GM21576 (cell line): ENCODE measurements at regions not wholly inside any gene's neighbourhood (a gene's known extent, or its start where the extent isn't known, plus 50 kb on each side); places are given as distances from the start of the nearest gene placed in this dataset.

Source experiments
- ATAC-seq: cut with Tn5 transposase; IDR thresholded peaks from one replicate; pipeline ENCODE4 v1.9.1; 2021; ENCODE audit warnings: mild to moderate bottlenecking, moderate library complexity; ENCODE audit not compliant: unreplicated experiment

DNA sequence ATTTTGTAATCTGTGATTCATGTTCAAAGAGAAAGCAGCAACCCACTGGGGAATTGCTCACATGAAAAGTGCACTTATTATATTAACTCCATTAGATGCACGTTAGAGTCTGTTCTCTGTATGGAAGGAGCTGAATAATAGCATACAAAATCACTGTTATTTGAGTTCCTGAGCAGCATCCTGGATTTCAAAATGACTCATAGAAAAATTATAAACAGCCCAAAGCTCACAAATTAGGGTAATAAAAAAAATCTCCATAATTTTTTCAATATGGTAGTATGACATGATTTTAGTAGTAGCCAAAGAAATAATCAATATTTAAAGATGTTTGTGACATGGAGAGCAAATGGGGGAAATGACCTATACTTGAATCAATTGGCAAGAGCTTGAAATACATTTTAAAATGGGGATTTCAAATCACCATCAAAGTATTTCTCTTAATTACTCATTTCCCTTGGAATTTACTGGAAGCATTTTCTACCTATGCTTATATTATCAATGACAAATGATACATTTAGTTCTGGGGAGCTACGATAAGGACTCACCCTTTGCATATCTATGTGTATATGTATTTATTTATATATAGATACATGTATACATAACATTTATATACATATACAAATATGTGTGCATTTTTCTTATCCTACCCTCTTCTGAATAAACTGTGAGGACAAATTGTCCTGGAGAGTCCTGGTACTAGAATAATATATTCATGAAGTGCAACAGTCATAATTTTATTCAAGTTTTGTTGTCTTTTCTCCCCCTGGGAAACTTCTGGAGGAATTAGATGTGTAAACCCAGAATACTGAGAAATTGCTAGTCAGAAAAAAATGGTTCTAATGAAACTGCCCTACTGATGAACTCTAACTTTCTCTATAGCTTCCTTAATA, 116.3 kb downstream of the RPL22L1 start:
- no peak for ATAC-seq

- no peak for ATAC-seq
These were observed 117.3 kb downstream of the RPL22L1 start for GRCh38 chr3:170752571-170753155.

- no peak for ATAC-seq
These were observed 118.1 kb downstream of the RPL22L1 start for GRCh38 chr3:170751899-170752293.

- no peak for ATAC-seq
These were observed 118.7 kb downstream of the RPL22L1 start for GRCh38 chr3:170751083-170751898.

GRCh38 chr3:170750478-170750830, 119.5 kb downstream of the RPL22L1 start:
- no peak for ATAC-seq

GRCh38 chr3:170749765-170750477, 120.1 kb downstream of the RPL22L1 start:
- ATAC-seq = no peak

GRCh38 chr3:170749185-170749584, 120.8 kb downstream of the RPL22L1 start:
- no peak for ATAC-seq

DNA sequence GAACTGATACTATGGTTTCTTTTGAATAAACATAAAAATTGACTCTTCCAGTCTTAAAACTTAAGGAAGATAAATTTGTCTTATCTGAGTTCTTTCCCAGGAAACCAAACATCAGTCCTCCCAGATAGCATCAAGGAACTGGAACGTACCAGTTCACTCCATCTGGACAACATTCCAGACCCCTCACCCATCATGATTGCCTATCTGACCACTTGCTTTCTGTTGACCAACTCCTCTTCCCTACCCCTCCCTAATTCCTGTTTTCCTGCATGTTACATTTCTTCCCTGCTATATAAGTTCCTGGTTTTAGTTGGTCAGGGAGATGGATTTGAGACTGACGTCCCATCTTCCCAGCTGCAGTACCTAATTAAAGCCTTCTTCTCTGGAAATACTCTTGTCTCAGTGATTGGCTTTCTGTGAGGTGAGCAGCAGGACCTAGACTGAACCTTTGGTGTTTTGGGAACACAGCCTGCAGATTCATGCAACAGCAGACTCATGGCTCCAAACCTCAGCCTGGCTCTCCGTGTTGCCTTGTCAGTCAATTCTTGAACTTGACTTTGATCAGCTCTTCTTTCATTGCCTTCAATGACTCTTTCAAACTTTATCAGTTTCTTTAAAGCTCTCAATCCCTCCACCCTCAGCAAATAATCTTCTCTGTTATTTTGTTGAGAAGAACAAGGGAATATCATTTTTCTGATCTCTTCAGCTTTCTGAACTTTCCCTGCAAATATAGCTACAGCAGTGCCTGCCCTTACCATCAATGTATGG, 123.6 kb downstream of the RPL22L1 start:
- no peak for ATAC-seq

DNA sequence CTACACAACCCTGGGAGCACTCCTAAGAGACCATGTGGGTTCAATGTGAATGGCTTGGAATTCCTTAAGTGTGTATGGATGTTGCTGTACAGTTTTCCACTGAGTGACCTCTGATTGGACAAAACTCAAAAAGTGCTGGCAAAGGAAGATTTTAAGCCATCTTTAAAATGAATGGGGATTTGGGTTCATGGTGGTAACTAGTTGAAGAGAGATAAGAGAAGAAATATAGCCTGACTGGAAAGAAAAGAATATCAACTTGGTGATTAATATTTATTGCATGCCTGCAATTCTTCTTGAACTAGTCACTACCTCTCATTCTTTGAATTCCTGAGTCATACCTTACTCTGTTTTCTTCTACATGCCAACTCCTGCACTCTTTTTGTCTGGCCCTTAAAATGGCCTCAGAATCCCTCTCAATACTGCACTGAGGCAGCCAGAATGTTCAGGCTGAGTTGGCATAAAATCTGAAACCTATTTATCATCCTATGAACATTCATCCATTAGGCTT, 124.7 kb downstream of the RPL22L1 start:
- no peak for ATAC-seq

DNA sequence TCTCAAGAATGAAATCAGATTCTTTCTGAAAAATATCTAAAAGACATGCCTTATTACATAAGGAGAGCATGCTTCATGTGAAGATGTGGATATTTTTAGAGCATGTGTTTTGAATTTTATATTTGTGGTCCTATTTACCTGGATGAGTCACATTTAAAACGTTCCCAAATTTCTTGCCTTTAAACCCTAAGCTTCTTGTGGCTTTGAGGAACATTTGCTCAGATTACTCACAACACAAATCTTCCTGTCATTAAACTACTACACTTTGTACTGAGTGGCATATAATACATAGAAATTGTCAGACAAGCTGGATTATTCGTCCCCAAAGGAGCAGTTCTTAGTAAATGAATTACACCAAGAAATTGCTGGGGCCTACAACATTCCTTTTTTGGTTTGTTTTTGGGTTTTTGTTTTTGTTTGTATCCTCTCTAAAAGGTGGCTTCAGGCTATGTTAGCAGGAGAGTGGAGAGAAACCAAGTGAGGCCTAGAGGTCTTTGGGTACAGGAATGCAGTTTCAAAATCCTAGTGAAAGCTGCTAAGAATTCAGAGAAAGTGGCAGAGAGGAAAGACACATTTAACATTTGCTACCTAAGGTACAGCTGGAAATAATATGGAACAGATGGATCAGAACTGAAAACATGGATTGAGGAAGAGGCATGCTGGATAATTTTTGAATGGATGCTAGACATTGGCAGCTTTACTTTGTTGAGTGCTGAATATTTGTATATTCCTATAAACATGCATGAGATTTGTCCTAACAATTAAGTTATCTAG, 128.1 kb downstream of the RPL22L1 start:
- ATAC-seq = no peak

DNA sequence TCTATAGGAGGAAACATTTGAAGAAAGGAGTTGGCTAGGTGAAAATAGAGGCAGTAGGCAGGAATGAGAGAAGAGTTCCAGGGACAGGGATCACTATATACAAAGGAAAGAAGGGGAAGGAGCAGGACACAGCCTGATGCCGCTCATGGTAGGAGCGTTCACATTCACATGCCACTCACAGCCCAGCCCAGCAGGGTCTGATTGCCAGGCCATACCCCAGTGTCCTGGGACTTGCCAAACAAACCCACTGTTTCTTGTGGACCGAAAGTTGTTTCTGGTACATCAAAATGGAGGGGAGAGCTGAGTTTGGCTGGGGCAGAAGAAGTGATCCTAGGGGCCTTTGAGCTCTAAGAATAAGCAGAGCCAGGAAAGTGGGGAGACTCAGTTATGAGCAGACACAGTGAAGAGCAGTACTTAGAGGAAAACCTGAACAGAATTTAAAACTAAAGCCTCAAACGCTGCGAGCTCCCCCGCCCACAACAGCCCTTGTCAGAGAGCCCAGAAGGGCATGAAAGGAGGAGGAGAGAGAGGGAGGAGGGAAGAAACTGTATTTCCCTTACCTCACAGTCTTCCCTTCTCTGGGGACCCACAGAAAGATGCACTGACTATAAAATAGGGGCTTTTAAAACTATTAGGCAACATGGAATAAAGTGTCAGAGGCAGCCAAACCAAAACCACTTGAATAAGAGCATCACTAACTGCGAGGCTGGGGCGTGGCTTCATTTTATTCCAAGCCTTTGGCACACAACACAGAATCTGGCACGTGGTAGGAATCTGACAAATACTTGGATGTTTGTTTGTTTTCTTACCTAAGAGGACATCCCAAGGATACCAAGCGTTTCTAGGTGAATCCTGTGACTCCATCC, 129.0 kb downstream of the RPL22L1 start:
- no peak for ATAC-seq

DNA sequence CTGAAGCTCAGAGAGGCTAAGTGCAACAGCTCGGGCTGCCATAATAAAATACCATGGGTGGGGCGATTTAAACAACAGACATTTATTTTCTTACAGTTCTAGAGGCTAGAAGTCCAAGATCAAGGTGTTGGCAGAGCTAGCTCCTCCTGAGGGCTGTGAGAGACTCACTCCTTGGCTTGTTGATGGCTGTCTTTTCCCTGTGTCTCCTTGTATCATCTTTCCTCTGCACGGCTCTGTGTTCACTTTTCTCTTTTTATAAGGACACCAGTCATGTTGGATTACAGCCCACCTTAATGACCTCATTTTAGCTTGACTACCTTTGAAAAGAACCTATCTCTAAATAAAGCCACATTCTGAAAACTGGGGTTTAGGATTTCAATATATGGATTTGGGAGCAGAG, 129.7 kb downstream of the RPL22L1 start:
- no peak for ATAC-seq

DNA sequence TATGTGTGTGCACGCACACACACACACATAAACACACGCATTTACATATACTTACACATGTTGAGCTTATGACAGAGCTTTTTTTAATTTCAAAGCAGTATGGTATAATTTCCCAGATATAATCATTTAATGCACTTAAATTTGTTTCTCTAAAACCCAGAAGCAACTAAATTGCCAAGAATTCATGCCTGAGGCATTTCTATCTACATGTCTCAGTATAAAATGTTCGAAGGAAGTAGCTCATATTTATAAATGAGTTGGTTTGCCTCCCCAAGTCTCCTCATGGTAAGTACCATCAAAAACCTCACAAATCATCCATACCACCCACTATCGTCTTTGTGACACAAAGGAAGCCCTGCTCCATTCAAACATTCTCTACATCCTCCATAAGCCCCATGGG, 130.6 kb downstream of the RPL22L1 start:
- no peak for ATAC-seq

DNA sequence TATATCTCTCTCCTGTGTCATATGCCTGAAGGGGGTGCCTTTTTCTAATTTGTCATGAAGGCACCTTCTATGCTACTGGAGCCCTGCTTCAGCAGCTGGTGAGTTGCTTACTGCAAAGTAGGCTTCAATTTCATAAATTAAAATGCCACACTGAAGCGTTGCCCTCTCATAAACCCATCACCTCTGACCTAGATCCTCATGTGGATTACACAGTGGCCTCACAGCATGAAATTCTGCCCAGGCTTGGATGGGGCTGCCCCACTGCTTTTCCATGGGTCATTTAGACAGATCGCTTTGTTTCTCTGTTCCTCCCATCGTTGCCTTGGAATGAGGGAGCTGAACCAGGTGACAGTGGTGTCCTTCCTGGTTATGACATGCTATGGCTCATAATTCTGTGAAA, 131.2 kb downstream of the RPL22L1 start:
- ATAC-seq = no peak

DNA sequence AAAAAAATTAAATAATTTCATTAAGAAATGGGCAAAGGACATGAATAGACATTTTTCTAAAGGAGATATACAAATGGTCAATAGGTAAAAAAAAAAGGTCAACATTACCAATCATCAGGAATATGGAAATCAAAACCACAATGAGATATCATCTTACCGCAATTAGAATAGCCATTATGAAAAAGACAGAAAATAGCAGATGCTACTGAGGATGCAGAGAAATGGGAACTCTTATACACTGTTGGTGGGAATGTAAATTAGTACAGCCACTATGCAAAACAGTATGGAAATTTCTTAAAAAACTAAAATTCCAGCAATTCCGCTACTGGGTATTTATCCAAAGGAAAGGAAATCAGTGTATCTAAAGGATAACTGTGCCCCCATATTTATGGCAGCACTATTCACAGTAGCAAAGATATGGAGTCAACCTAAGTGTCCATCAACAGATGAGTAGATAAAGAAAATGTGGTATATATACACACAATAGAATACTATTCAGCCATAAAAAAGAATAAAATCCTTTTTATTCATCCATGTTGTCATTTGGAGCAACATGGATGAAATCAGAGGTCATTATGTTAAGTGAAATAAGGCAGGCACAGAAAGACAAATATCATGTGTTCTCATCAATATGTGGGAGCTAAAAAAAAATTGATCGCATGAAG, 132.4 kb downstream of the RPL22L1 start:
- no peak for ATAC-seq

DNA sequence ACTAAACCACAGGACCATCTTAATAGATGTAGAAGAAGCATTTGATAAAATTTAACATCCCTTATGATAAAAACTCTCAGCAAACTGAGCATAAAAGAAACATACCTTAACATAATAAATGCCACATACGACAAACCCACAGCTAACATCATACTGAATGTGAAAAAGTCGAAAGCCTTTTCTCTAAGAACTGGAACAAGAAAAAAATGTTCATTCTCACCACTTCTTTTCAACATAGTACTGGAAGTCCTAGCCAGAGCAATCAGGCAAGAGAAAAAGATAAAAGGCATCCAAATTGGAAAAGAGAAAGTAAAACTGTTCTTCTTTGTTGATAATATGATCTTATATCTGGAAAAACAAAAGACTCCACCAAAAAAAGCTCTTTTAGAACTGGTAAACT, 134.2 kb downstream of the RPL22L1 start:
- ATAC-seq = no peak

DNA sequence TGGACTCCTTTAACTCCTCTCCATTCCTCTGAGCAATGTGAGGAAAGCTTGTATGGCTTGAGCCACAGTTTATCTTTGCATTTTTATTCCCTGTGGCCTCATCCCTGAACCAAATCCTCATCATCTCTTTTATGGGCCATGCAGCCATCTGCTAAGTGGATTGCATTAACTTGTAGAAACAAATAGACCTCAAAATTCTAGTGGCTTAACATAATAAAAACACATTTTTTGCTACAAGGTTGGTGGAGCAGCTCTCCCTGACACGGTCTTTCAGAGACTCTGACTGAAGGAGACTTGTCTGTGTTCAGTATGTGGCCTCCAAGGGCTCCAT, 135.3 kb downstream of the RPL22L1 start:
- ATAC-seq = no peak
